Lung (tissue), 11 donors: ENCODE measurements at regions not wholly inside any gene's neighbourhood (a gene's known extent, or its start where the extent isn't known, plus 50 kb on each side); places are given as distances from the start of the nearest gene placed in this dataset.
A peak's percentile ranks its signal among the peaks of the same experiment; 100 is the strongest.

Experiments used
- ATAC-seq: fragments of 200-7000 bp; cut with Tn5 transposase; one replicate; pipeline ENCODE4 v1.9.1; 2020; ENCODE audit warnings: moderate number of reproducible peaks; ENCODE audit not compliant: insufficient read depth, low FRiP score
- DNase-seq, 3 donors: peaks; one replicate each; pipeline ENCODE4 v3.0.0-alpha.2; 2013 to 2017
- H3K27ac ChIP-seq, 2 donors: one replicate each; pipeline ENCODE4 v1.5.1; 2013; ENCODE audit warnings: mild to moderate bottlenecking in 2 of 2, moderate library complexity in 2 of 2, control low read depth in 1 of 2, inconsistent platforms in 1 of 2, low read depth in 1 of 2, low read length in 1 of 2
- H3K27me3 ChIP-seq, 3 donors: one replicate each; pipeline ENCODE4 v1.5.1; 2013; ENCODE audit warnings: low read length in 2 of 3; ENCODE audit not compliant: control insufficient read depth in 3 of 3, insufficient read depth in 3 of 3
- H3K36me3 ChIP-seq, 4 donors: one replicate each; pipeline ENCODE4 v1.5.1; 2013; ENCODE audit warnings: low read length in 4 of 4, mild to moderate bottlenecking in 1 of 4, moderate library complexity in 1 of 4; ENCODE audit not compliant: control insufficient read depth in 4 of 4, insufficient read depth in 4 of 4
- H3K4me1 ChIP-seq, 5 donors: one replicate each; pipeline ENCODE4 v1.5.1; 2013; ENCODE audit warnings: low read length in 5 of 5, mild to moderate bottlenecking in 2 of 5, moderate library complexity in 1 of 5; ENCODE audit not compliant: control insufficient read depth in 5 of 5, insufficient read depth in 5 of 5
- H3K4me3 ChIP-seq: one replicate; pipeline ENCODE4 v1.5.1; 2013; ENCODE audit warnings: mild to moderate bottlenecking, control low read depth, moderate library complexity
- H3K9ac ChIP-seq, 2 donors: one replicate each; pipeline ENCODE4 v1.5.1; 2013; ENCODE audit warnings: low read length in 2 of 2, control low read depth in 1 of 2; ENCODE audit not compliant: insufficient read depth in 1 of 2
- H3K9me3 ChIP-seq, 4 donors: one replicate each; pipeline ENCODE4 v1.5.1; 2013; ENCODE audit warnings: low read length in 3 of 4, mild to moderate bottlenecking in 1 of 4, moderate library complexity in 1 of 4; ENCODE audit not compliant: control insufficient read depth in 4 of 4, insufficient read depth in 3 of 4
- WGBS, 2 donors: extraction: QIAGEN DNeasy Blood & Tissue Kit; methylation state at CpG; one replicate each; pipeline ENCODE4 v1.1.7; 2013; 5-methylcytosine and 5-hydroxymethylcytosine counted together
- TF ChIP-seq, protein P1 (sequence below): IDR thresholded peaks from 2 replicates; pipeline ENCODE4 v1.5.1; 2012; ENCODE audit warnings: mild to moderate bottlenecking; ENCODE audit errors: control extremely low read depth, extremely low read depth
- donor health status: control.
- donor health status: control.
- donor health status: Bipolar disorder and iron deficiency.
- donor health status: healthy.
- donor health status: DM: yes; HTN: yes; CAD: no.

GRCh38 chr5:67536866-67537265, 340.3 kb upstream of the CD180 start:
- TF ChIP-seq, protein P1, sequence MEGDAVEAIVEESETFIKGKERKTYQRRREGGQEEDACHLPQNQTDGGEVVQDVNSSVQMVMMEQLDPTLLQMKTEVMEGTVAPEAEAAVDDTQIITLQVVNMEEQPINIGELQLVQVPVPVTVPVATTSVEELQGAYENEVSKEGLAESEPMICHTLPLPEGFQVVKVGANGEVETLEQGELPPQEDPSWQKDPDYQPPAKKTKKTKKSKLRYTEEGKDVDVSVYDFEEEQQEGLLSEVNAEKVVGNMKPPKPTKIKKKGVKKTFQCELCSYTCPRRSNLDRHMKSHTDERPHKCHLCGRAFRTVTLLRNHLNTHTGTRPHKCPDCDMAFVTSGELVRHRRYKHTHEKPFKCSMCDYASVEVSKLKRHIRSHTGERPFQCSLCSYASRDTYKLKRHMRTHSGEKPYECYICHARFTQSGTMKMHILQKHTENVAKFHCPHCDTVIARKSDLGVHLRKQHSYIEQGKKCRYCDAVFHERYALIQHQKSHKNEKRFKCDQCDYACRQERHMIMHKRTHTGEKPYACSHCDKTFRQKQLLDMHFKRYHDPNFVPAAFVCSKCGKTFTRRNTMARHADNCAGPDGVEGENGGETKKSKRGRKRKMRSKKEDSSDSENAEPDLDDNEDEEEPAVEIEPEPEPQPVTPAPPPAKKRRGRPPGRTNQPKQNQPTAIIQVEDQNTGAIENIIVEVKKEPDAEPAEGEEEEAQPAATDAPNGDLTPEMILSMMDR = no peak
- 42 to 73% methylated on average over 3 of the region's 3 CpGs for WGBS, 2 donors
- DNase-seq (peak in 2 of 3 donors; percentile 47 to 63), ATAC-seq (no peak)
- Histone ChIP-seq H3K9me3 (no peaks in the 10 kb centered on the region), H3K27me3 (no peaks in the 10 kb centered on the region), H3K4me1 (peaks cover 0 to 30% (median 4%) of the 10 kb centered on the region in 5 donors), H3K4me3 (no peak overlapping the region), H3K9ac (no peak overlapping the region), H3K27ac (no peak overlapping the region), H3K36me3 (no peaks in the 10 kb centered on the region)

DNA sequence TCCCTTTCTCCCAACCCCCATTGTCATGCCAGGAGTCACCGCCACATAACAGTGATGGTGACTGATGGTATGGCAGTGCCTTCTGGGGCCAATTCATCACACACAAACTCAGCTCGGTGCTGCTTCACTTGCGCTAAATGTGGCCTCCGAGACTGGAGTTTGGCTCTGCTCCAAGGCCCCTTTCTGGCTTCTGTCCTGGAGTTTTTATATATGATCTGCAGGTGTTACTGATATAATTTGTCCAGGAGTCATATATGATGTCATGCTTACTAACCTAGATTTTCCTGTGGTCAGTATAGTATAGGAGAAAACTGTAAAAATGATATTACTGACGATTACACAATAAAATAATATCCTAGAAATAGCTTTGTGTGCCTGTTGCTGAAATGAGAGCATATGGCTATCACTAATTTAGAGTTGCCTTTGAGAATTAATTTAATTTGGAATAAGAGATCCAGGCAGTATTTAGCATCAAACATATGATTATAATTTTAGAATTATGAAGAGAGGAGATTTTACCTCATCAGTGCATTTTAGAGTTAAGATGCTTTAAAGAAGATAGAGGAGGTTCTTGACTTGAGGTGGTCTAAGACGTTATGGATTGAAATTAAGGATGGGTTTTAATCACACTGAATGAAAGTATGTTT, 334.1 kb upstream of the CD180 start:
- 81 to 82% methylated on average over 6 of the region's 6 CpGs for WGBS, 2 donors
- Histone ChIP-seq H3K4me1 (peaks cover 0 to 17% (median 0%) of the 10 kb centered on the region in 5 donors), H3K4me3 (no peak overlapping the region), H3K9me3 (no peaks in the 10 kb centered on the region), H3K9ac (no peak overlapping the region), H3K36me3 (no peaks in the 10 kb centered on the region), H3K27me3 (no peaks in the 10 kb centered on the region), H3K27ac (no peak overlapping the region)
- TF ChIP-seq, protein P1 = no peak
- ATAC-seq (no peak), DNase-seq (peak in 2 of 3 donors; percentile 53 to 67)

- H3K9ac ChIP-seq = no peak overlapping the region
- DNase-seq = no peak
- no peaks in the 10 kb centered on the region for H3K36me3 ChIP-seq
- H3K27me3 ChIP-seq = no peaks in the 10 kb centered on the region
- H3K27ac ChIP-seq = no peak overlapping the region
- TF ChIP-seq, protein P1 = no peak
- ATAC-seq = no peak
- WGBS, 2 donors = 77 to 81% methylated on average over 3 of the region's 3 CpGs
- peaks cover 0 to 17% (median 0%) of the 10 kb centered on the region in 5 donors for H3K4me1 ChIP-seq
- no peak overlapping the region for H3K4me3 ChIP-seq
- H3K9me3 ChIP-seq = no peaks in the 10 kb centered on the region
These were observed 332.4 kb upstream of the CD180 start for GRCh38 chr5:67528953-67529352.

- H3K9ac ChIP-seq = no peak overlapping the region
- no peak for DNase-seq
- no peak overlapping the region for H3K4me3 ChIP-seq
- H3K36me3 ChIP-seq = no peaks in the 10 kb centered on the region
- WGBS, 2 donors = 97 to 98% methylated on average over 2 of the region's 2 CpGs
- no peak overlapping the region for H3K27ac ChIP-seq
- no peaks in the 10 kb centered on the region for H3K9me3 ChIP-seq
- H3K27me3 ChIP-seq = no peaks in the 10 kb centered on the region
- peaks cover 0 to 8% (median 0%) of the 10 kb centered on the region in 5 donors for H3K4me1 ChIP-seq
- ATAC-seq = no peak
- TF ChIP-seq, protein P1 = no peak
These were observed 330.2 kb upstream of the CD180 start for GRCh38 chr5:67526793-67527192.
